Fibroblast of skin of left quadriceps (primary cell): ENCODE measurements at regions not wholly inside any gene's neighbourhood (a gene's known extent, or its start where the extent isn't known, plus 50 kb on each side); places are given as distances from the start of the nearest gene placed in this dataset.

ENCODE experiments used
- DNase-seq, 2 experiments: peaks; one replicate each; pipeline ENCODE4 v3.0.0-alpha.2; 2013; ENCODE audit warnings: low read depth in 2 of 2

GRCh38 chr22:48021991-48022401 is 1259.5 kb downstream of the TBC1D22A start:
- DNase-seq: no peak

- no peak for DNase-seq
Measured at GRCh38 chr22:48018346-48018745, 1255.9 kb downstream of the TBC1D22A start.

GRCh38 chr22:48015701-48016100 is 1253.3 kb downstream of the TBC1D22A start:
- DNase-seq: no peak

- DNase-seq: no peak
Measured at GRCh38 chr22:48004936-48005335, 1242.5 kb downstream of the TBC1D22A start.

GRCh38 chr22:48004038-48004437 is 1241.6 kb downstream of the TBC1D22A start:
- no peak for DNase-seq

DNA sequence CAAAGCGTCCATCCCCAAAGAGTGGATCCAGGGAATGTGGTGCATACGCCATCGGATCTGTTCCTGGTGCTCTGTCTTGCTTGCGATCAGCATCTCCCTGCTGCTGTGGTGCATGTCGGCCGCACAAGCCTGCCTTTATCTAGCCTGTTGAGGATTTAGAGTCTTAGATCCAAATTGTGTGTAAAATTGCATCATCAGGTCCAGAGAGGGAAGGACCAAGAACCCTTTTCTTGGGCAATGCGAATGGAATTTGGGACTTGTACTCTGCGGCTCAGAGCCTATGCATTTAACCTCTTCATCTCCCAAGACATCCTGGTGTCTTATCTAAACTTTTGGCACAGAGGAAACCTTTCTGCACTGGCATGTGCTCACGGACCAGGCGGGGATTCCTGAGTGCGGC is 1238.7 kb downstream of the TBC1D22A start:
- DNase-seq: no peak

GRCh38 chr22:47997612-47998011 is 1235.2 kb downstream of the TBC1D22A start:
- no peak for DNase-seq

- DNase-seq: no peak
Measured at GRCh38 chr22:47997052-47997590, 1234.7 kb downstream of the TBC1D22A start.

DNA sequence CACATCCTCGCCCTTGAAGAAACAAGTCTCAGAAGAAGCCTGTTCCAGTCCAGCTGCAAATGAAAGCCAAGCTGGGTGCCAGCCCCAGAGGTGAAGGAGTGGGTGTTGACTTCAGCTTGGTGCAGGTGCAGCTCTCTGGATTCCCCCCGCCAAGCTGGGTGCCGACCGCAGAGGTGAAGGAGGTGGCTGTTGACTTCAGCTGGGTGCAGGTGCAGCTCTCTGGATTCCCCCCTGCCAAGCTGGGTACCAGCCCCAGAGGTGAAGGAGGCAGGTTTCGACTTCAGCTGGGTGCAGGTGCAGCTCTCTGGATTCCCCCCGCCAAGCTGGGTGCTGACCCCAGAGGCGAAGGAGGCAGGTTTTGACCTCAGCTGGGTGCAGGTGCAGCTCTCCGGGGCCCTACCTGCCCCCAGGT is 1234.0 kb downstream of the TBC1D22A start:
- no peak for DNase-seq

GRCh38 chr22:47995718-47996117 is 1233.3 kb downstream of the TBC1D22A start:
- no peak for DNase-seq

- DNase-seq: no peak
Measured at GRCh38 chr22:47995264-47995627, 1232.8 kb downstream of the TBC1D22A start.

DNA sequence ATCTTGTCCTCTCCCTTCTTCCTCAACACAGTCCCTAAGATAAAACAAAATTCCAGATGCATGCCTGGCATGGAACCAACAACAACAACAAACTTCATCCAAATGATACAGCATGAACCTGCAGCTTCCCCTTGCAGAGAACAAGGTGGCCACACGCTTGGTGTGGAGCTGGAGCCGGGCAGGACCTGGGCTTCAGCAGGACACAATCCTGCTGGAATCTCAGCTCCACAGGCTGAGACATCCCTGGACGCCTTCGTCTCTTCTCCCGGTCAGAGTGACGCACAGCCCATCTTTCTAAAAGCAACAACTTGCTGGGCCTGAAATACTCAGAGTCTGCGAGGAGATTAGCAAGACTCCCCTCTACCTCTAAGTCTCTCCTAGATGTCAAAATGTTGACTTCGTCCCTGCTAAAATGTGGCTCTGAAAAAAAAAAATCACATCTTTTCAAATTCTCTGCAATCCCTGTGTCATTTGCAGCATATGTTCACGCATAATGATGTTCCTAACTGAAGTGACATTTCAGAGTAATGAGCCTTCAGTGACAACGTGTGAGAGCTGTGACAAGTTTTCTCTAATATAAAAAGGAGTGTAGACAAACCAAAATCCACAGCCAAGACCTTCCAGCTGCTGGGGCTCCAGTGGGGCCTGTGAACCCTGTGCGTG is 1232.3 kb downstream of the TBC1D22A start:
- DNase-seq: no peak

DNA sequence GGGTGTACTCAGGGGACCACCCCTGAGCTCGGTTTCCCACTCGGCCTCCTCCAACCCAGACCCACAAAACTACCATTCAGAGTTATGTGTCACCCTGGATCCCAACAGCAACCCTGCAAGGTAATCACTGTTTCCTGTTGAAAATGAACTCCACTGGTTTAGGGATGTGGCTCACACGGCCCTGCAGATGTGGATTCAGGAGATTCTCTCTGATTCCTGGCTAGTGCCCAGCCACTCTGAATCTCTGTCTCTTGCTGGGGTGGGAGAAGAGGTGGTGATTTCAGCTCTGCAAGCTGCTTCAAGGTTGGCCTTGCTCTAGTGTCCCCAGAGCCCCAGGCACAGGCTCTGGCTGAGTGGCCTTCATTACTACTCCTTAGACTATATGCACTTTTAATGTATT is 1231.6 kb downstream of the TBC1D22A start:
- no peak for DNase-seq

GRCh38 chr22:47990481-47990880 is 1228.0 kb downstream of the TBC1D22A start:
- no peak for DNase-seq

DNA sequence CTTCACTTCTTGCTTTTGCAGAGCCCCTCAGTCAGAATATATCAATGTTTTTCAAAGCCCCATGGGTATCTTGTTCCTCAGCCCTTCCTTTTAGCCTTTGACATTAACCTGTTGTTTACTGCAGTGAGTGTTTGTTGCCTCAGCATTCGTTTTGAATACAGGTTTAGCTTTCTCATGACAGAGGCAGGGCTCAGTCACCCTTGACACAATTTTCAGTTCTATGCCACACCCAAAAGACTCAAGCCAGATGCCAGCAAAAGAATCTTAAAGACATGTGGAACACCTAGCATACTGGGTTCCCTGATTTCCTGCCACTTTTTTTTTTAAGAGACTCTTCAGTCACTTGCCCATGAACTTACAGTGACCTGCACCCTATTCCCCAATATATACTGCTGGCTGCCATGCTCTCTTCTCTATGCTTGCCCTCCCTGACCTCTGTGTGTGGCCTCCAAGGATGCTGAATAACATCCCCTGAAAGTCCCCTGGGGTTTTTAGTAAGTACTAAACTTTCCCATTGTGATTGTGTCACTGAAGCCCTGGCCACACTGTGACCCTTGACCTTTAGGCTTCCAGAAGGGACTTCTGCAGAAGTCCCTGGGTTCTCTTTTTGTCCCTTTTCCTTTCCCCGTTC is 1225.5 kb downstream of the TBC1D22A start:
- no peak for DNase-seq

- DNase-seq: no peak
Measured at GRCh38 chr22:47976219-47976618, 1213.8 kb downstream of the TBC1D22A start.

DNA sequence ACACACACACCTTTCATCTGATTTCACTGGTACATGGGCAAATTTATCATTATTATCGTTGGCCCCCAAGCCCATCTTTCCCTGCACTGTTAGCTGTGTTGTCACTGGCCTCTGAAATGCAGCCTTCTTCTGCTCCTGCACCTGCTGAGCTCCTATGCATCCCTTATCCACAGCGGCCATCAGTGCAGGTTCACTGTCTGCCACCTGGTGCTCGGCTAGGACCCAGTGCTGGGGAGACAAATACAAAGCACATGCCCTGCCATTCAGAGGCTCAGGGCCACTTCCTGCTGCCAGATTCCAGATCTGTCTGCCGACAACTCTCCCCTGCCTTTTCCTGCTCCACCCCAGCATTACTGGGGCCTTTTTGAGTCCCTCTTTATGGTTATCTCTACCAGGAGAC is 1205.4 kb downstream of the TBC1D22A start:
- DNase-seq: no peak

- DNase-seq: no peak
Measured at GRCh38 chr22:47966316-47966715, 1203.9 kb downstream of the TBC1D22A start.

DNA sequence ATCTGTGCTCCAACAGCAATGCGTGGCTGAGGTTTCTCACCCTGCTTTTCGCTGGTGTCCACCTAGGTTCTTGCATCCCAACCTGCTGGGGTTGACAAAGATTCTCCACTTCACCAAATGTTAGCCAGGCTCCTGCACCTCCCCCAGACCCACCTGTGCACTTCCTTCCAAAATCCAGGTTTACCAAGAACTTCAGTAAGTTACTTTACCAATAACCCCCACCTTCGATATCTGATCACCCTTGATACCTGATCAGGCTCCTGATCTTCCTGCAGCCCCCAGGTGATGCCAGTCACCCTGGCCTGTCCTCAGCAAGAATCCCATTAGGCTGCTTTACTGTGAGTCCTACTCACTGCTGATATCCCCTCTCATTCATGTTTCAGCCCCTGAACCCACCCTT is 1203.4 kb downstream of the TBC1D22A start:
- DNase-seq: no peak

DNA sequence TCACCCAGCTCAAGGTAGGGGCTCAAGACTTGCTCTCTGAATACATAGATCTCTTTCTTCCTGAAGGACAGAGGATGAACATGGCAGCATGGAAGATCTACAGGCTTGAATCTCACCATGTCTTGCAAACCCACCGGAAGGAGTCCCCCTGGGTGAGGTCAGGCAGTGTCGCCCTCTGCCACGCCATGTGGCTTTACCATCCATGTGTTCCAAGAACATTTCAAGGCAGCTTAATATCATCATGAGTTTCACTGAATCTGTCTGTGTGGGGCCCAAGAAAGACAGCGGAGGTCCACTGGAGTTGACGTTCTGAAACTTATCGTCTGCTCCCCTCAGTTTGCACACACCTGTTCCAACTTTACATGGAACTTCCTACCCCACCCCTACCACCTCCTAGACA is 1202.6 kb downstream of the TBC1D22A start:
- no peak for DNase-seq

DNA sequence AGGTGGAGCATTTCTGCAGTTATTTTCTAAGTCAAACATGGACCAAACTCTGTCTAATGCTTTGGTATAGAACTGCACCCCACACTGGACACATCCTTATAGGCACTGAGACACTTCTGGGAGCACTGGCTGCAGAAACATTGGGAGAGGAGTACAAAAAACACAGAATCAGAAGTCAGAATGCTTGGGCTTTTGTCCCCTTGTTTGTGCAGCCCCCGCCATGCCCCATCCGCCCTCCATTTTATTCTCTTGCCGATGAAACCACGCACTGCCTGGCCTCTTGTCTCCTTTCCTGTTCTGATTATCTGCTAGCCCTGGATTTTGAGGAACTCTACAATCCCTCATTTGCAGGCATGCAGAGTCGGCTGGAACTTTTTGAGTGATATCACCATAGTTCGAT is 1201.2 kb downstream of the TBC1D22A start:
- no peak for DNase-seq

DNA sequence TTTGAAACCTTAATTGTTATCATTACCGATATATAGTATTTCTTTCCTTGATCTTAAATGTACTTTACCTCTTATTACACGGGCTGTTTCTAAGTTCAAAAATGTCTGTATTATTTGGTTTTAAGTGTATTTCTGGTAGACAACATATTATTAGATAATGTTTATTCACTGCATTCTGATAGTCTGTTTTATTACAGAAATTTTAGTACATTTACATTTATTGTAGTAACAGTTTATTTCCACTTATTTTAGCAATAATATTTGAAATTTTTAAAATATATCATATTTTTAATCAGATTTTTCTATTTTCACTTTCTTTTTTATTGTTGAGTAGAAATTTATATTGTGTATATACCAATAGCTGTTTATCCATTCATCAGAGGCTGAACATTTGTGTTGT is 1195.2 kb downstream of the TBC1D22A start:
- no peak for DNase-seq

GRCh38 chr22:47954107-47954506 is 1191.7 kb downstream of the TBC1D22A start:
- DNase-seq: no peak

GRCh38 chr22:47944941-47945340 is 1182.5 kb downstream of the TBC1D22A start:
- DNase-seq: no peak
